OCI-LY1 (cell line): ENCODE measurements at regions not wholly inside any gene's neighbourhood (a gene's known extent, or its start where the extent isn't known, plus 50 kb on each side); places are given as distances from the start of the nearest gene placed in this dataset.

Source experiments
- H2AFZ ChIP-seq: fragments of 200-600 bp; sonication (generic), shearing (Covaris generic); 2 replicates; pipeline ENCODE4 v1.6.0; 2014; ENCODE audit warnings: antibody characterized with exemption, mild to moderate bottlenecking, low read length
- H3F3A ChIP-seq: fragments of 200-600 bp; sonication (generic), shearing (Covaris generic); 2 replicates; pipeline ENCODE4 v1.6.0; 2014; ENCODE audit warnings: mild to moderate bottlenecking, antibody characterized with exemption, low read length, moderate library complexity; ENCODE audit not compliant: insufficient read depth
- H3K27ac ChIP-seq: fragments of 200-600 bp; sonication (generic); 2 replicates; pipeline ENCODE4 v1.5.1; 2014; ENCODE audit warnings: low read length, mixed run types, mild to moderate bottlenecking, low read depth; ENCODE audit not compliant: poor library complexity, severe bottlenecking
- H3K27me3 ChIP-seq: fragments of 200-600 bp; sonication (generic); 2 replicates; pipeline ENCODE4 v1.6.0; 2014; ENCODE audit warnings: antibody characterized with exemption, mild to moderate bottlenecking, low read length, moderate library complexity; ENCODE audit not compliant: insufficient read depth
- H3K36me3 ChIP-seq: fragments of 200-600 bp; sonication (generic); 2 replicates; pipeline ENCODE4 v1.6.1; 2014; ENCODE audit warnings: mild to moderate bottlenecking, antibody characterized with exemption, low read length, moderate library complexity, mixed read lengths; ENCODE audit not compliant: insufficient read depth
- H3K4me1 ChIP-seq: fragments of 200-600 bp; sonication (generic); 2 replicates; pipeline ENCODE4 v1.5.1; 2014; ENCODE audit warnings: mild to moderate bottlenecking, low read length, moderate library complexity; ENCODE audit not compliant: insufficient read depth, severe bottlenecking
- H3K4me2 ChIP-seq: fragments of 200-600 bp; sonication (generic), shearing (Covaris generic); 2 replicates; pipeline ENCODE4 v1.6.1; 2014; ENCODE audit warnings: low read length
- H3K4me3 ChIP-seq: fragments of 200-600 bp; sonication (generic); 2 replicates; pipeline ENCODE4 v1.5.1; 2014; ENCODE audit warnings: low read length, low read depth, mild to moderate bottlenecking, mixed read lengths; ENCODE audit not compliant: poor library complexity, severe bottlenecking
- H3K79me2 ChIP-seq: fragments of 200-600 bp; shearing (Covaris generic); 2 replicates; pipeline ENCODE4 v1.6.1; 2016; ENCODE audit warnings: mixed run types, low read length, mixed read lengths; ENCODE audit not compliant: insufficient read depth
- H3K9ac ChIP-seq: fragments of 200-600 bp; sonication (generic), shearing (Covaris generic); 2 replicates; pipeline ENCODE4 v1.6.1; 2014; ENCODE audit warnings: mild to moderate bottlenecking, low read length, mixed read lengths
- H3K9me2 ChIP-seq: fragments of 200-600 bp; sonication (generic), shearing (Covaris generic); 2 replicates; pipeline ENCODE4 v1.6.1; 2014; ENCODE audit warnings: low read depth, mild to moderate bottlenecking, low read length, mixed read lengths
- H3K9me3 ChIP-seq: fragments of 200-600 bp; shearing (Covaris generic); 2 replicates; pipeline ENCODE4 v1.6.1; 2014; ENCODE audit warnings: low read length, mixed read lengths
- H4K20me1 ChIP-seq: fragments of 200-600 bp; sonication (generic), shearing (Covaris generic); 2 replicates; pipeline ENCODE4 v1.6.0; 2016; ENCODE audit warnings: mild to moderate bottlenecking, low read length; ENCODE audit not compliant: insufficient read depth
- EZH2 ChIP-seq: fragments of 200-600 bp; sonication (generic), shearing (Covaris generic); IDR thresholded peaks from 2 replicates; pipeline ENCODE4 v1.8.0; 2017; ENCODE audit warnings: borderline replicate concordance, mixed run types, mild to moderate bottlenecking, antibody characterized with exemption, low read length, moderate library complexity, mixed read lengths
- TF ChIP-seq, protein P1 (sequence below): fragments of 200-600 bp; sonication (generic), shearing (Covaris generic); IDR thresholded peaks from 2 replicates; pipeline ENCODE4 v1.5.1; 2017; ENCODE audit warnings: mild to moderate bottlenecking, antibody characterized with exemption, low read length, moderate library complexity, mixed read lengths

DNA sequence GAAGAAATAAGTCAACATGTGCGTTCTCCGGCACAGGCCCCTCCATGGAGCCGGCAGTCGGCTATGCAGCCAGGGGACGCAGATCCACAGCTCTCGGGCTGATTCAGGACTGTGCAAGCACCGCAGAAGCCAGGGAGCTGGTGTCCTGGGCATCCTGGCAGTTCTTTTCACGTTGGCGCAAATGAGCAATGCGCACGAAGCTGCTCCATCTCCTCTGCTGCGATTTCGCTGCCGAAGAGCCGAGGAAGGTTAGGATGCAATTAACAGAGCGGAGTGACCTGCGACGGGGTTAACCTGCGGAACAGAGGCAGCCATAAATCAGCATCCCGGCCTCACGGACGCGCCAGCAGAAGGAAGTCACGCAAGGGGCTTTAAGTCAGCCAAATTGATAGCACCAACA lies 107.1 kb upstream of the POU3F3 start:
- H3K9ac ChIP-seq, result no peak overlapping the region
- no peak overlapping the region for H3K27ac ChIP-seq
- no peak overlapping the region for H3K4me2 ChIP-seq
- H3F3A ChIP-seq, result no peaks in the 10 kb centered on the region
- no peaks in the 10 kb centered on the region for H3K79me2 ChIP-seq
- no peaks in the 10 kb centered on the region for H3K9me2 ChIP-seq
- no peaks in the 10 kb centered on the region for H3K9me3 ChIP-seq
- TF ChIP-seq EZH2, result no peak
- TF ChIP-seq, protein P1, sequence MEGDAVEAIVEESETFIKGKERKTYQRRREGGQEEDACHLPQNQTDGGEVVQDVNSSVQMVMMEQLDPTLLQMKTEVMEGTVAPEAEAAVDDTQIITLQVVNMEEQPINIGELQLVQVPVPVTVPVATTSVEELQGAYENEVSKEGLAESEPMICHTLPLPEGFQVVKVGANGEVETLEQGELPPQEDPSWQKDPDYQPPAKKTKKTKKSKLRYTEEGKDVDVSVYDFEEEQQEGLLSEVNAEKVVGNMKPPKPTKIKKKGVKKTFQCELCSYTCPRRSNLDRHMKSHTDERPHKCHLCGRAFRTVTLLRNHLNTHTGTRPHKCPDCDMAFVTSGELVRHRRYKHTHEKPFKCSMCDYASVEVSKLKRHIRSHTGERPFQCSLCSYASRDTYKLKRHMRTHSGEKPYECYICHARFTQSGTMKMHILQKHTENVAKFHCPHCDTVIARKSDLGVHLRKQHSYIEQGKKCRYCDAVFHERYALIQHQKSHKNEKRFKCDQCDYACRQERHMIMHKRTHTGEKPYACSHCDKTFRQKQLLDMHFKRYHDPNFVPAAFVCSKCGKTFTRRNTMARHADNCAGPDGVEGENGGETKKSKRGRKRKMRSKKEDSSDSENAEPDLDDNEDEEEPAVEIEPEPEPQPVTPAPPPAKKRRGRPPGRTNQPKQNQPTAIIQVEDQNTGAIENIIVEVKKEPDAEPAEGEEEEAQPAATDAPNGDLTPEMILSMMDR, result no peak
- H3K4me3 ChIP-seq, result no peak overlapping the region
- no peak overlapping the region for H2AFZ ChIP-seq
- H3K27me3 ChIP-seq, result no peaks in the 10 kb centered on the region
- no peaks in the 10 kb centered on the region for H3K36me3 ChIP-seq
- no peaks in the 10 kb centered on the region for H3K4me1 ChIP-seq
- H4K20me1 ChIP-seq, result no peaks in the 10 kb centered on the region

DNA sequence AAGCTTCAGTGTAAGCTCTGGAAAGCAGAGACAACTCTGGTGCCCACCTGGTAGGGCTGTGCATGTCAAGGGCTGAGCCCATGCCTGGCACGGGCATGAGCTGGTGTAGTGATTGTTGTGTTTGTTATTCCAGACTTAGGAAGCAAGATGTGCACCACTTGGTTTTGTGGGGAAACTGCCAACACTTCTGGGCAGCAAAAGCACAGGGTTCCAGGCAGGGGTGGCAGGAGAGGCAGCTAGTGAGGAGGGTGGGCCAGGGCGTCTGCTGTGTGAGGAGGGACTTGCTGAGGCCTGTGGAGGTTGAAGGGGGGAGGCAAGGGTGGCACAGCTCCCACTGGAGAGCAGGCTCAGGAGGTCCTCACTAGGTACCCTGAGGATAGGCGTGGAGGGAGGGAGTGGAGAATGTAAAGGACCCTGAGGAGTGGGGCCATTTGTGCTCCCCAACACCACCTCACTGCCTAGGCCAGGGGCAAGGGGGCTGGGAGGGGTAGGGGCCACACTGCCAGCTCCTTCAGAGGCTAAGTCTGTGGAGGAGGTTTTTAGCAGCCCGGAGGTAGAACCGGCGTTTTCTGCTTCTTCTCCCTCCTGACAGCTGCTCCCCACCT lies 104.0 kb upstream of the POU3F3 start:
- H3K27ac ChIP-seq, result no peak overlapping the region
- no peak overlapping the region for H3K4me3 ChIP-seq
- H3K9me2 ChIP-seq, result no peaks in the 10 kb centered on the region
- H3K9ac ChIP-seq, result no peak overlapping the region
- H3K27me3 ChIP-seq, result no peaks in the 10 kb centered on the region
- no peaks in the 10 kb centered on the region for H3K79me2 ChIP-seq
- no peaks in the 10 kb centered on the region for H3K4me1 ChIP-seq
- TF ChIP-seq EZH2, result no peak
- TF ChIP-seq, protein P1, result no peak
- H2AFZ ChIP-seq, result no peak overlapping the region
- H3K9me3 ChIP-seq, result no peaks in the 10 kb centered on the region
- no peaks in the 10 kb centered on the region for H3F3A ChIP-seq
- H3K36me3 ChIP-seq, result no peaks in the 10 kb centered on the region
- no peak overlapping the region for H3K4me2 ChIP-seq
- no peaks in the 10 kb centered on the region for H4K20me1 ChIP-seq

DNA sequence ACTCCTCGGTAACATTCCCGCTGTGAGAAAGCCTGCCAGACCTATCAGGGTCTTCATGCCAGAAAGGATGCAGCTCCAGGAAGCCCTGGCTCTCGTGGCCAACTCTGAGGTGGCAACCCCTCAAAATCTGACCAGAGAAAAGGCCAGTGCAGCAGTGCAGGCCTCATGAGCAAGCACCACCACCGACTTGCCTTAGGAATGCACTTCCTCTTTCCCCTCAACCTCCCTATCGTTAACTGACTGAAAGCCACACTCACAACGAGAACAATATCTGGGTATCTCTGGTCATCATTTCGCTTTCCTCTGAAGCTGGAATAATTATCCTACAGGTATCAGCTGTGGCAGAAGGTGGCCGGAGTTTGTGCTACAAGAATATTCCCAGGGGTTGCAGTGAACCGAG lies 101.4 kb upstream of the POU3F3 start:
- Histone ChIP-seq H2AFZ (no peak overlapping the region), H3K4me3 (no peak overlapping the region)

More for the DNA sequence above, 101.4 kb upstream of the POU3F3 start:
- no peaks in the 10 kb centered on the region for H4K20me1 ChIP-seq
- H3K9me3 ChIP-seq, result no peaks in the 10 kb centered on the region
- no peak overlapping the region for H3K27ac ChIP-seq
- H3K79me2 ChIP-seq, result no peaks in the 10 kb centered on the region
- TF ChIP-seq, protein P1, result no peak
- TF ChIP-seq EZH2, result no peak
- H3K9ac ChIP-seq, result no peak overlapping the region
- H3K4me1 ChIP-seq, result no peaks in the 10 kb centered on the region
- H3F3A ChIP-seq, result no peaks in the 10 kb centered on the region
- no peaks in the 10 kb centered on the region for H3K9me2 ChIP-seq
- H3K36me3 ChIP-seq, result no peaks in the 10 kb centered on the region
- no peaks in the 10 kb centered on the region for H3K27me3 ChIP-seq
- H3K4me2 ChIP-seq, result no peak overlapping the region
